ENCODE measurements at regions not wholly inside any gene's neighbourhood (a gene's known extent, or its start where the extent isn't known, plus 50 kb on each side); places are given as distances from the start of the nearest gene placed in this dataset.
A peak's percentile ranks its signal among the peaks of the same experiment; 100 is the strongest.

DNA sequence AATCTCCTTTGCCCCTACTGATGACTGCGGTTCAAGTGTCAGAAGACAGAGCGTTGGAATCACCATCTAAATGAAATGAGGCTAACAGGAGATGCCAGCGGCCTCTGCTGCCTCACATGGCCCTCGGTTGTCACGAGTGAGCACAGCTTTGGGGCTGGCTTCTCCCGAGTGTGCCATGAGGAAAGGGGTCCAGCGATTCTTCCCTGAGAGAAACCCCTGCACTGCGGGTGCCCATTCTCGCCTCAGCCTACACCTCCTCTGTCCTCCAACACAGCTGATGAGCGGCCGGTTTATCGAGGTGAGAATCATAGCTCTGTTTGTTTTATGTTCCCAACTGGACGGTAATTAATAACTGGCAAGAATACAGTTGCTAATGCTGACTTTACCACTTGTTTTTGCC, 144.7 kb upstream of the RPS6KA2 start:
- no peak overlapping the region for H3K18ac ChIP-seq (ENCODE audit: low read length)
- H3K23ac ChIP-seq (ENCODE audit: low read length), result no peak overlapping the region
- WGBS (ENCODE audit: extremely low coverage, insufficient coverage, low lambda C conversion rate), result no CpG with 5 or more reads among the region's 13 CpGs
- no peak overlapping the region for H2BK120ac ChIP-seq (ENCODE audit: low read depth, low read length)
- H3K79me2 ChIP-seq (ENCODE audit: control insufficient read depth, insufficient read depth, low read length), result no peaks in the 10 kb centered on the region
- H3K36me3 ChIP-seq (ENCODE audit: control insufficient read depth, insufficient read depth, low read length), result no peaks in the 10 kb centered on the region
- H3K27ac ChIP-seq (ENCODE audit: low read depth, low read length), result no peak overlapping the region
- H3K56ac ChIP-seq (ENCODE audit: low read length), result no peak overlapping the region
- H3K4me3 ChIP-seq (ENCODE audit: low read length), result no peak overlapping the region
- no peak overlapping the region for H4K5ac ChIP-seq (ENCODE audit: low read length)
- DNase-seq, result no peak
- H3K4me1 ChIP-seq (ENCODE audit: control insufficient read depth, low read depth, low read length), result no peaks in the 10 kb centered on the region
- no peak overlapping the region for H2BK5ac ChIP-seq (ENCODE audit: low read length)
- no peak overlapping the region for H2BK15ac ChIP-seq (replicated peaks; ENCODE audit: low read depth)
- no peak overlapping the region for H3K9ac ChIP-seq (ENCODE audit: low read length)
- H3K4ac ChIP-seq (ENCODE audit: low read depth, low read length), result no peak overlapping the region
- no peak overlapping the region for H3K4me2 ChIP-seq (ENCODE audit: low read length)
- no peaks in the 10 kb centered on the region for H3K79me1 ChIP-seq (ENCODE audit: low read length)
- no peak overlapping the region for H2AK5ac ChIP-seq (ENCODE audit: low read length)
- no peak overlapping the region for H4K8ac ChIP-seq (ENCODE audit: low read depth, low read length)
- H3K27me3 ChIP-seq (ENCODE audit: insufficient read depth, low read length, poor library complexity), result no peaks in the 10 kb centered on the region

DNA sequence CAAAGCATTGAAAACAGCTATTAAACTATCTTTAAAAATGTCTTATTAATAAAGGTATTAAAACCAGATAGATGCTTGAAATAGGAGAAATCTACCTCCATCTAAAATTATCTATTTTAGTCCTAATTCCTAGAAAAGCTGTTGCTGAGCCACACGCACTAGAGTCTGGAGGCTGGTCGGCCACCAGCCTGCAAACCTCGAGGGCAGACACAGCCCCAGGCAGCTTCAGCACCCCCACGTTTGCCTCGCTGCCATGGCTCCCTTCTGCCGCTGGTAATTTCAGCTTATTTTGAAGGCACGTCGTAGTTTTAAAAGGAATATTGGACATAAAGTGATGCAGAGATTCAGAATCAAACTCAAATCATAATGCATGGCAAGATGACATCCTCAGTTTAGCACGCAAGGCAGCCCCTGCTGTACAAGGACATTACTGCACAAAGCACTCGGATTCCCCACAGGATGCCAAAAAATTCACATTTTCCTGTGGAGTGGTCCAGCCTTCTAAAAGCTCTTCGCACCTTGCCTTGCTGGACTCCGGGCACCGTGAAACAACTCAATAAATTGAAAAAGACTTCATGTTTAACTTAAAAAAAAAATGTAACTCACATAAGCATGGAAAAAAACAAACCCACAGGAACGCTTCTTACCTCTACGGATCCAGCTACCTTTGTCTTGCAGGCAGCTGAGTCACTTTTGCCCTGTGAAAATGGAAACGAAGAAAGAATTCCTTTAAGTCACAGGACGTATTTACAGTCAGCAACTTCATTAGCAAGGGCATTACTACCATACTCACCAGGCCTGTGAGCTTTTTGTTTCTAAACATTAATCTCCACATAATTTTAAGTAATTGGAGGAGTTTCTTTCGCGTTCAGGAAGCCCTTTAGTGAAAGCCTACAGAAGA, 143.4 kb upstream of the RPS6KA2 start:
- H3K23ac ChIP-seq (ENCODE audit: low read length), result no peak overlapping the region
- H4K8ac ChIP-seq (ENCODE audit: low read depth, low read length), result no peak overlapping the region
- whole genome bisulfite sequencing (ENCODE audit: extremely low coverage, insufficient coverage, low lambda C conversion rate), result no CpG with 5 or more reads among the region's 19 CpGs
- no peaks in the 10 kb centered on the region for H3K4me1 ChIP-seq (ENCODE audit: control insufficient read depth, low read depth, low read length)
- H2BK120ac ChIP-seq (ENCODE audit: low read depth, low read length), result no peak overlapping the region
- no peak overlapping the region for H2AK5ac ChIP-seq (ENCODE audit: low read length)
- no peak overlapping the region for H2BK15ac ChIP-seq (replicated peaks; ENCODE audit: low read depth)
- no peak overlapping the region for H3K9ac ChIP-seq (ENCODE audit: low read length)
- DNase-seq, result peak; percentile 77
- H3K27me3 ChIP-seq (ENCODE audit: insufficient read depth, low read length, poor library complexity), result no peaks in the 10 kb centered on the region
- H3K36me3 ChIP-seq (ENCODE audit: control insufficient read depth, insufficient read depth, low read length), result no peaks in the 10 kb centered on the region
- H3K27ac ChIP-seq (ENCODE audit: low read depth, low read length), result no peak overlapping the region
- no peaks in the 10 kb centered on the region for H3K79me1 ChIP-seq (ENCODE audit: low read length)
- H3K79me2 ChIP-seq (ENCODE audit: control insufficient read depth, insufficient read depth, low read length), result no peaks in the 10 kb centered on the region
- H3K4me2 ChIP-seq (ENCODE audit: low read length), result no peak overlapping the region
- H3K18ac ChIP-seq (ENCODE audit: low read length), result no peak overlapping the region
- H3K4me3 ChIP-seq (ENCODE audit: low read length), result no peak overlapping the region
- no peak overlapping the region for H3K56ac ChIP-seq (ENCODE audit: low read length)
- no peak overlapping the region for H3K4ac ChIP-seq (ENCODE audit: low read depth, low read length)
- no peak overlapping the region for H4K5ac ChIP-seq (ENCODE audit: low read length)
- H2BK5ac ChIP-seq (ENCODE audit: low read length), result no peak overlapping the region

DNA sequence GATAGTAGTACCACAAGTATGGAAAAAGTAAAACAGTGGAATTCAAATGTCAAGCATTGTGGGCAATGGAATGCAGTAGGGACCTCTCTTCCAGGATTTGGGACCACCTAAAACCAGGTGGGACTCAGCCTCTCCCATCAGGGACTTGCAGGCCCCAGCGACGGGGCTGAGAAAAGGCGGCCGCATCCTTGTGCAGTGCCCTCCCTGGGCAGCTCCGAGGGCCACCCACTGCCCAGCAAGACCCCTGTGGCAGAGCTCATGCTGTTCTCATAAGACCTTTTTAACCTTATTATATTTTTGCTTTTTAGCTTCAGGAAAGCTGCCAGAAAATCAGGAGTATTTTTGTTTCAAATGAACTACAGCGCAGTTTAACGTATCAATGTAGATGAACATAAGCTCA, 142.6 kb upstream of the RPS6KA2 start:
- WGBS (ENCODE audit: extremely low coverage, insufficient coverage, low lambda C conversion rate), result no CpG with 5 or more reads among the region's 7 CpGs
- Histone ChIP-seq H3K4me3 (ENCODE audit: low read length) (no peak overlapping the region), H2BK15ac (replicated peaks; ENCODE audit: low read depth) (no peak overlapping the region), H3K4me2 (ENCODE audit: low read length) (no peak overlapping the region), H3K27ac (ENCODE audit: low read depth, low read length) (no peak overlapping the region), H3K9ac (ENCODE audit: low read length) (no peak overlapping the region), H3K27me3 (ENCODE audit: insufficient read depth, low read length, poor library complexity) (no peaks in the 10 kb centered on the region), H2AK5ac (ENCODE audit: low read length) (no peak overlapping the region), H3K4ac (ENCODE audit: low read depth, low read length) (no peak overlapping the region), H3K36me3 (ENCODE audit: control insufficient read depth, insufficient read depth, low read length) (no peaks in the 10 kb centered on the region), H4K8ac (ENCODE audit: low read depth, low read length) (no peak overlapping the region), H4K5ac (ENCODE audit: low read length) (no peak overlapping the region), H3K23ac (ENCODE audit: low read length) (no peak overlapping the region), H3K79me1 (ENCODE audit: low read length) (no peaks in the 10 kb centered on the region), H3K18ac (ENCODE audit: low read length) (no peak overlapping the region), H2BK5ac (ENCODE audit: low read length) (no peak overlapping the region), H2BK120ac (ENCODE audit: low read depth, low read length) (no peak overlapping the region), H3K4me1 (ENCODE audit: control insufficient read depth, low read depth, low read length) (no peaks in the 10 kb centered on the region), H3K56ac (ENCODE audit: low read length) (no peak overlapping the region), H3K79me2 (ENCODE audit: control insufficient read depth, insufficient read depth, low read length) (no peaks in the 10 kb centered on the region)
- no peak for DNase-seq

DNA sequence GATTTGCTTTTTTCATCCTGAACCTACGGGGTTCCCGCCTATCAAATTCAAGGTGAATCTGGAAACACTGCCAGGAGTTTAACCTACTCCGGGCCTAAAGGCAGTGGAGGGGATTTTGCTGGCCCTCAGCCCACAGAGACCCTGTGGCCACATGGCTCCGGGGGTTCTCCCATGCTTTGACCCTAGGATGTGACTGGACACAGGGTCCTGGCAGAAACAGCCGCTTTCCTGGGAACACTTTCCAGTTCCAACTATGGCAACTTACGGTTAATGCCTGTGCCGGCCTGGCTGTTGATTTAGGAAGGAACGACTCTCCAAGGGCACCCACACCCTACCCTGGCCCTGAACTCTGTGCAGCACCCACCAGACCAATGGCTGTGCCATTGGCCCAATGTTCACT, 141.7 kb upstream of the RPS6KA2 start:
- Histone ChIP-seq H3K4ac (ENCODE audit: low read depth, low read length) (no peak overlapping the region), H4K8ac (ENCODE audit: low read depth, low read length) (no peak overlapping the region), H3K27ac (ENCODE audit: low read depth, low read length) (no peak overlapping the region), H2BK120ac (ENCODE audit: low read depth, low read length) (no peak overlapping the region), H3K4me1 (ENCODE audit: control insufficient read depth, low read depth, low read length) (no peaks in the 10 kb centered on the region), H3K79me1 (ENCODE audit: low read length) (no peaks in the 10 kb centered on the region), H3K4me2 (ENCODE audit: low read length) (no peak overlapping the region), H3K23ac (ENCODE audit: low read length) (no peak overlapping the region), H2BK15ac (replicated peaks; ENCODE audit: low read depth) (no peak overlapping the region), H3K4me3 (ENCODE audit: low read length) (no peak overlapping the region), H3K9ac (ENCODE audit: low read length) (no peak overlapping the region), H2AK5ac (ENCODE audit: low read length) (no peak overlapping the region), H2BK5ac (ENCODE audit: low read length) (no peak overlapping the region), H3K79me2 (ENCODE audit: control insufficient read depth, insufficient read depth, low read length) (no peaks in the 10 kb centered on the region), H3K56ac (ENCODE audit: low read length) (no peak overlapping the region), H4K5ac (ENCODE audit: low read length) (no peak overlapping the region), H3K18ac (ENCODE audit: low read length) (no peak overlapping the region), H3K27me3 (ENCODE audit: insufficient read depth, low read length, poor library complexity) (no peaks in the 10 kb centered on the region), H3K36me3 (ENCODE audit: control insufficient read depth, insufficient read depth, low read length) (no peaks in the 10 kb centered on the region)
- WGBS (ENCODE audit: extremely low coverage, insufficient coverage, low lambda C conversion rate), result no CpG with 5 or more reads among the region's 8 CpGs
- DNase-seq, result no peak

DNA sequence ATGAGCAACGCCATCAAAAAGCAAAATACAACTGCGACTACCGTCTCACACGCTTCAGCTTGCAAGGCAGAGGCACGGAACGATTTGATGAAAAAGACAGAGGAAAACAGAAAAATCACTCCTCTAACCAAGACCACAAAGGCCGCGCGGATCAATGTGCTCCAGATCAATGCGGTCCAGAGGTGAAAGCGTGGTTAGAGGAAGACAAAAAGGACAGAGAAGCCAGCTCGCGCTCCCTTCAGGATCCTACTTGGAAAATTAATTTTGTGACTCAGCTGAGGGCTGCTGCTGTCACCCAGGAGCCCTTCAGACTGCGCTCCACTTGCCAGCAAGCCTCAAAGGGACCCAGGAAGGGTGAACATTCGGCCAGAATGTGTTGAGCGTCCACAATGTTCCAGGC, 140.2 kb upstream of the RPS6KA2 start:
- Histone ChIP-seq H3K56ac (ENCODE audit: low read length) (no peak overlapping the region), H2BK15ac (replicated peaks; ENCODE audit: low read depth) (no peak overlapping the region), H3K27me3 (ENCODE audit: insufficient read depth, low read length, poor library complexity) (no peaks in the 10 kb centered on the region), H4K8ac (ENCODE audit: low read depth, low read length) (no peak overlapping the region), H3K4me2 (ENCODE audit: low read length) (no peak overlapping the region), H2AK5ac (ENCODE audit: low read length) (no peak overlapping the region), H3K4ac (ENCODE audit: low read depth, low read length) (no peak overlapping the region), H4K5ac (ENCODE audit: low read length) (no peak overlapping the region), H3K9ac (ENCODE audit: low read length) (no peak overlapping the region), H3K79me1 (ENCODE audit: low read length) (no peaks in the 10 kb centered on the region), H3K79me2 (ENCODE audit: control insufficient read depth, insufficient read depth, low read length) (no peaks in the 10 kb centered on the region), H3K18ac (ENCODE audit: low read length) (no peak overlapping the region), H2BK5ac (ENCODE audit: low read length) (no peak overlapping the region), H3K27ac (ENCODE audit: low read depth, low read length) (no peak overlapping the region), H3K4me1 (ENCODE audit: control insufficient read depth, low read depth, low read length) (no peaks in the 10 kb centered on the region), H2BK120ac (ENCODE audit: low read depth, low read length) (no peak overlapping the region), H3K23ac (ENCODE audit: low read length) (no peak overlapping the region), H3K36me3 (ENCODE audit: control insufficient read depth, insufficient read depth, low read length) (no peaks in the 10 kb centered on the region), H3K4me3 (ENCODE audit: low read length) (no peak overlapping the region)
- DNase-seq, result no peak
- WGBS (ENCODE audit: extremely low coverage, insufficient coverage, low lambda C conversion rate), result no CpG with 5 or more reads among the region's 16 CpGs

GRCh38 chr6:166766769-166767168, 139.7 kb upstream of the RPS6KA2 start:
- no peak for DNase-seq
- Histone ChIP-seq H2BK15ac (replicated peaks; ENCODE audit: low read depth) (no peak overlapping the region), H3K18ac (ENCODE audit: low read length) (no peak overlapping the region), H2BK5ac (ENCODE audit: low read length) (no peak overlapping the region), H3K36me3 (ENCODE audit: control insufficient read depth, insufficient read depth, low read length) (no peaks in the 10 kb centered on the region), H3K23ac (ENCODE audit: low read length) (no peak overlapping the region), H3K56ac (ENCODE audit: low read length) (peak overlapping the region; percentile 11), H3K79me1 (ENCODE audit: low read length) (no peaks in the 10 kb centered on the region), H4K8ac (ENCODE audit: low read depth, low read length) (no peak overlapping the region), H3K4me1 (ENCODE audit: control insufficient read depth, low read depth, low read length) (no peaks in the 10 kb centered on the region), H3K4me3 (ENCODE audit: low read length) (no peak overlapping the region), H3K4ac (ENCODE audit: low read depth, low read length) (no peak overlapping the region), H3K4me2 (ENCODE audit: low read length) (no peak overlapping the region), H2AK5ac (ENCODE audit: low read length) (no peak overlapping the region), H3K27me3 (ENCODE audit: insufficient read depth, low read length, poor library complexity) (no peaks in the 10 kb centered on the region), H2BK120ac (ENCODE audit: low read depth, low read length) (no peak overlapping the region), H3K27ac (ENCODE audit: low read depth, low read length) (no peak overlapping the region), H3K9ac (ENCODE audit: low read length) (no peak overlapping the region), H4K5ac (ENCODE audit: low read length) (no peak overlapping the region), H3K79me2 (ENCODE audit: control insufficient read depth, insufficient read depth, low read length) (no peaks in the 10 kb centered on the region)
- WGBS (ENCODE audit: extremely low coverage, insufficient coverage, low lambda C conversion rate), result no CpG with 5 or more reads among the region's 10 CpGs
